SK-N-SH treated with all-trans-retinoic acid at 6 μM for 48 hours (cell line): ENCODE measurements at regions not wholly inside any gene's neighbourhood (a gene's known extent, or its start where the extent isn't known, plus 50 kb on each side); places are given as distances from the start of the nearest gene placed in this dataset.

Source experiments
- ARNTL ChIP-seq: fragments of 450-650 bp; formaldehyde crosslinking; IDR thresholded peaks from 2 replicates; pipeline ENCODE4 v1.5.0; 2020; ENCODE audit warnings: low read depth, mild to moderate bottlenecking, moderate library complexity, borderline replicate concordance
- ISL1 ChIP-seq: fragments of 250-450 bp; sonication (Bioruptor Pico); IDR thresholded peaks from 2 replicates; pipeline ENCODE4 v2.1.2; 2022; ENCODE audit warnings: mild to moderate bottlenecking, moderate library complexity
- OSR1 ChIP-seq: fragments of 250-450 bp; sonication (Bioruptor Pico); IDR thresholded peaks from 2 replicates; pipeline ENCODE4 v1.8.0; 2022; ENCODE audit warnings: moderate library complexity, mild to moderate bottlenecking, inconsistent platforms
- POU6F1 ChIP-seq: fragments of 250-450 bp; sonication (Bioruptor Pico); IDR thresholded peaks from 2 replicates; pipeline ENCODE4 v1.8.0; 2021; ENCODE audit warnings: low read depth, mild to moderate bottlenecking, moderate library complexity, borderline replicate concordance
- TSHZ2 ChIP-seq: fragments of 250-450 bp; sonication (Bioruptor Pico); IDR thresholded peaks from 2 replicates; pipeline ENCODE4 v1.5.0; 2020; ENCODE audit warnings: mild to moderate bottlenecking, moderate library complexity
- ZFP30 ChIP-seq: fragments of 450-650 bp; formaldehyde crosslinking; IDR thresholded peaks from 2 replicates; pipeline ENCODE4 v1.5.0; 2022; ENCODE audit warnings: mild to moderate bottlenecking, moderate library complexity
- TF ChIP-seq, protein P1 (sequence below): fragments of 250-450 bp; sonication (Bioruptor Pico); IDR thresholded peaks from 2 replicates; pipeline ENCODE4 v1.5.1; 2020; ENCODE audit warnings: low read depth, mild to moderate bottlenecking, moderate library complexity

DNA sequence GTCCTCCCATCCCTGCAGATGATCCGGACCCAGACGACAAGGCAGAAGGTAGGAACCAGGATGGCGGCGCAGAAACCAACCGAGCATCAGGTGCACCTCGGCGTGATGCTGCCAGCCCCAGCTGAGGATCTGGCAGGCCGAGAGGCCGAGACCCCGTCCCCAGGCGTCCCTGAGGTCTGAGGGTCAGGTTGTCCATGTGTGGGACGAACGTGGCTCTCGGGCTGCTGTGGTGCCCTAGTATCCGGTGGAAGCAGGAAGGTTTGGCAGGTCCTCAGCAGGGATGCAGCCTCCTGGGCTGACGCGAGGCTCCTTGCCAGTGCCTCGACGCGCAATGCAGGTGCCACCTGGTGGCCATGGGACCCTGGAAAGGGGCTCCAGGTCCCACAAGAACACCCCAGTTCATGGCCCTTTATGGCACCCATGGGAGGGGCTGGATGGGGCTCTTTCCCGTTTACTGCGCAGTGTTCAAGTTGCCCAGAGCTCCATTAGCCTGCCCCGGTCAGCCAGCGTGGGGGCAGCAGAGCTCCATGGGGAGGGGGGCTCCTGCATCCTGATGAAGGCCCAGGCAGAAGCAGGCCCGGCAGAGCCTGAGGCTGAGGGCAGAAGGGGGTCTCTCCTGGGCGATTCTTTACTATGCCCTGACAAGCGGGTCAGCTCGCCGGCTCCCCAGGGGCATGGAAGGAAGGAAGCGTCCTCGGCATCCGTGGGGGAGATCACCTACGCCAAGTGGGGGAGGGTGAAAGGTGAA, 129.9 kb downstream of the CTTN start:
- TF ChIP-seq POU6F1 (CRISPR knock-in tag) = no peak
- no peak for TF ChIP-seq TSHZ2 (CRISPR knock-in tag)
- no peak for TF ChIP-seq ARNTL (CRISPR knock-in tag)
- TF ChIP-seq, protein P1, sequence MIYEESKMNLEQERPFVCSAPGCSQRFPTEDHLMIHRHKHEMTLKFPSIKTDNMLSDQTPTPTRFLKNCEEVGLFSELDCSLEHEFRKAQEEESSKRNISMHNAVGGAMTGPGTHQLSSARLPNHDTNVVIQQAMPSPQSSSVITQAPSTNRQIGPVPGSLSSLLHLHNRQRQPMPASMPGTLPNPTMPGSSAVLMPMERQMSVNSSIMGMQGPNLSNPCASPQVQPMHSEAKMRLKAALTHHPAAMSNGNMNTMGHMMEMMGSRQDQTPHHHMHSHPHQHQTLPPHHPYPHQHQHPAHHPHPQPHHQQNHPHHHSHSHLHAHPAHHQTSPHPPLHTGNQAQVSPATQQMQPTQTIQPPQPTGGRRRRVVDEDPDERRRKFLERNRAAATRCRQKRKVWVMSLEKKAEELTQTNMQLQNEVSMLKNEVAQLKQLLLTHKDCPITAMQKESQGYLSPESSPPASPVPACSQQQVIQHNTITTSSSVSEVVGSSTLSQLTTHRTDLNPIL (CRISPR knock-in tag) = no peak
- TF ChIP-seq ISL1 (CRISPR knock-in tag) = no peak
- no peak for TF ChIP-seq OSR1 (CRISPR knock-in tag)
- TF ChIP-seq ZFP30 (CRISPR knock-in tag) = no peak
